Left hindlimb (tissue), 1 donor: ENCODE measurements at regions not wholly inside any gene's neighbourhood (a gene's known extent, or its start where the extent isn't known, plus 50 kb on each side); places are given as distances from the start of the nearest gene placed in this dataset.

Experiments used
- DNase-seq: peaks from one replicate; pipeline ENCODE4 v3.0.0-alpha.2; 2018

- no peak for DNase-seq
These were observed 70.6 kb downstream of the VEGFA start for GRCh38 chr6:43840490-43841218.

DNA sequence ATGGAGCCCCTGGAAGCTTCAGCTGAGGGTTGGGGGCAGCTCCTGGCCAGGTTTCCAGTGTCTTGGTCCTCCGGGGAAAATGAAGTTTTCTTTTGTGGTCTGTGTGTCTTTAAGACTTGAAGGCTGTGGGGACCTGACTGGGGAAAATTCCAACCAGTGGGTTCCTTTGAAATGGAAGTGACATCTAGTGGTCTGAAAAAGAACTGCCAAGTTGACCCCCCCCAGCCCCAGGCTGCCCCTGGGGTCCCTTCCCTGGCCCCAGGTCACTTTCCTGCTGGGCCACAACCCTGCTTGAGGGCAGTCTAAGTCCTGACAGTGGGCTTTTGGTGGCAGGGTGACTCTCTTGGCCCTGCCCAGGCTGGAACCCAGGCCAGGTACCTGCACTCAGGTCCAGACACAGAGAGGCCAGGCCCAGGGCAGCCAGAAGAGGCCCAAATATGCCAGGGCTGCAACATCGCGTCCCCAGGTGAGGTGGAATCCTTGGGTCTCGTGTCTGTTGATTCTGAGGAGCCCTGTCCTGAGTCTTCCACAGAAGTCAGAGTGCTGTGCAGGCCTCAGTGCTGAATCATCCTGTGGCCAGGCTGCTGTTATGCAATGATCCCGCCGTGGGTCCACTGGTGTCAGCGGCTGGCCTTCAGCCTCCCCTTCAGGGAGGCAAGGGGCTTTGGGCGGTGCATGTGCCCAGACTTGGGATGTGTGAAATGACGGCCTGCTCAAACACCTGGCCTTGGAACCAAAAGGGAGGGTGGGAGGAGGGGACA lies 68.4 kb downstream of the VEGFA start:
- peak; percentile 41 for DNase-seq

DNA sequence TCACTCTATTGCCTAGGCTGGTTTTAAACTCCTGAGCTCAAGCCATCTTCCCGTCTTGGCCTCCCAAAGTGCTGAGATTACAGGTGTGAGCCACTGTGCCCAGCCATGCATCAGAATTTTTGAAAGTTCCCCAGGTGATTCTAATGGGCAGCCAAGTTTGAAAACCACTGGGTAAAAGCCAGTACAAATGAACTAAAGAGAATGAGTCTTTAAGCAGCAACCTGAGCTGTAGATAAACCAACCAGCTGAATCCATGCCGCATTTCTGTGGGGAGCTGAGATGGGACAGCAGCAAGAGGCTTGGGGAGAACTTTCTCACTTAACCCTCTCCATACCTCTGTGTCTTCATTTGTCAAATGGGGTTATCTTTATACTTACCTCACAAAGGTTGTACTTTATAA lies 67.5 kb downstream of the VEGFA start:
- peak; percentile 3 for DNase-seq

- peak; percentile 1 for DNase-seq
These were observed 66.7 kb downstream of the VEGFA start for GRCh38 chr6:43836507-43837240.
